ENCODE measurements at regions not wholly inside any gene's neighbourhood (a gene's known extent, or its start where the extent isn't known, plus 50 kb on each side); places are given as distances from the start of the nearest gene placed in this dataset.

DNA sequence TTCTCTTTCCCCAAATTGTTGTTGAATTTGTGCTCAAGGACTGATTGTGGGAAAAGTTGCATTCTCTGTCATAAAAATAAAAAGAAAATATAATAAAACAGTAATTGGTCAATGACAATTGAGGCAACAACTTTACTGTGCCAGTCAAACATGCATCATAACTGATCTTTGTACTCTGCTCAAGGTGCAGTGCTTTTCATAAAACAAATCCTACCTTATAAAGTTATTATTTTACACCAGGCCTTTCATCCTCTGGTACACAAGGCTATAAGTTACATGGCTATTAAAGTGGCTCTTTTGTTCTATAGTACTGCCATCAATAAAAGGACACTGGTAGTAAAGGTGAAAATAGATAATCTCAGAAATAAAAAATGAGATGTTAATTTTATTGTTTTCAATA, 761.9 kb downstream of the SATB2 start:
- no peak for DNase-seq (ENCODE audit: low spot score)
- in situ Hi-C loops (cut with HindIII; ENCODE audit: low sequenced_read_pairs) = no loop called here

DNA sequence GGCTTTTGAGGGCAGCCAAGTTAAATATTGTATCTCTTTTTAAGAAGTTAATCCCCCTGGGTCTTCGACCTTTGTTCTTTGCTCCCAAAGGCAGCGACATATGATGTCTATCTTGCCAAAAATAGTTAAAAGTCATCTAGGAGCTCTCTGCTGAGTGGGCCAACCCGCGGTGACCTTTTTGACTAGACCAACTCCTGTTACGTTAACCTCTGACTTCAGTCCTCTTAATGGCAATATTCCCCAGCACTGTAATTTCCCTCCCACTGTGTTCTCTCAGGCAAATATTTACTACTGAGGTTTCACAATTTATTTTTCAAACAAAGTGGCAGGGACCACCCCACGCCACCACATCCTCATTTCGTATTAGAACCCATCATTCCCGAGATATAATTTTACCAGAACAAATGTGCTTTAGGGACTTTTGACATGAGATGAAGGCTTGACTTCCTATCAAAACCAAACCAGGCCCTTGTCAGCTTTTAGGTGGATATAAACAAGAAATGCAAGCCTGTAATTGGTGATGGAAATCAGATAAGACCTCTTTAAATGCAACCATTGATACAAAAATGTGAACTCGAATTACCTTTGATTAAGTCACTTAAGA, 764.7 kb downstream of the SATB2 start:
- in situ Hi-C loops (cut with HindIII; ENCODE audit: low sequenced_read_pairs) = no loop called here
- no peak for DNase-seq (ENCODE audit: low spot score)

DNA sequence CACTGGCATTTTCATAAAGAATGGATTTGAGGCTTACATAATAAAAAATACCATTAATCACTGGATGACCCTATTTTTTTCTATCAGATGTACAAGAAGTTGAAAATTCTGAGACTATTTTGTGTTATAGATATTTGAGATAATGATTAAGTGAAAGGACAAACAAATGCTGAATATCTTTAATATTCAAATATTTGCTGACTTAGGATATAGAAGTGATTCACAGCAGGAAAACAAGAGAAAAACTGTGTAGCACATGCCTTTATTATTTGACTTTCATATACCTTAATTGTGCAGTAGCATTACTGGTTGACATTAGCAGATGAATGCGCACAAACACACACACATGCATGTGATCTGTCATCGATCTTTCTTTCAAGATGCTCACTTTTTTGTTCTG, 766.5 kb downstream of the SATB2 start:
- in situ Hi-C loops (cut with HindIII; ENCODE audit: low sequenced_read_pairs) = no loop called here
- DNase-seq (ENCODE audit: low spot score) = no peak

DNA sequence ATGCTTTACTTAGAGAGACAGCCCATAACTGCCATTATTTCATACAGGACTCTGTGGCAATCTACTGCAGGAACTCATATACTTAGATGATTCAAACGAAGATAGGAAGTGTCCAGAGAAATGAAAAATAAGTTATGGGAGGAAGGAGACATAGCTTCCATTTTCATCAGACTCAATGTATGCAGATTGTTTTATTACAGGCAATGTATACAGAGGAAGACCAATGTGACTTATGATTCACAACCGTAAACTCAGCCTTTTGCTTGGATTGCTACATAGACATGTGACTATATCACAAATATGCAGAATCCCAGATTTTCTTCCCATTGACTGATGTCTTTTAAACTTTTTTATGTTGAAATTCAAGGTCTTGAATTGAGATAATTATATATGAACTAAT, 793.4 kb downstream of the SATB2 start:
- in situ Hi-C loops (cut with HindIII; ENCODE audit: low sequenced_read_pairs) = no loop called here
- no peak for DNase-seq (ENCODE audit: low spot score)

DNA sequence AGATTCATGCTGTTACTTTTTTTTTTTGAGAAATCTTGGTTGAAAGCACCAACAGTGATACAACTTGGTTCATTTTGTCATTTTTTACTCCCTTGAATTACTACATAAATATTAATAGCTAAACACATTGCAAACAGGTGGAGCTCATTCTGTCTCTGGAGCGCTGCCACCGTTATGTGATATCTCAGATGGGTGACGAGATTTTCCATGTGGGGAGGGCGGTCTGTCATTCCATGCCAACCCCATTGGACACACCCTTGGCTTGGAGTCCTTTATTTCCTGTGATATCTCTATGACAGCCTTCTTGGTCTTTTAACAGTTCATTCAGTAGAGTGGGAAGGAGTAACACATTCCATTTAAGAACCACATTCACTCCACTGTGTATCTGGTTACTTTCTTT, 794.8 kb downstream of the SATB2 start:
- DNase-seq (ENCODE audit: low spot score) = no peak
- in situ Hi-C loops (cut with HindIII; ENCODE audit: low sequenced_read_pairs) = no loop called here

DNA sequence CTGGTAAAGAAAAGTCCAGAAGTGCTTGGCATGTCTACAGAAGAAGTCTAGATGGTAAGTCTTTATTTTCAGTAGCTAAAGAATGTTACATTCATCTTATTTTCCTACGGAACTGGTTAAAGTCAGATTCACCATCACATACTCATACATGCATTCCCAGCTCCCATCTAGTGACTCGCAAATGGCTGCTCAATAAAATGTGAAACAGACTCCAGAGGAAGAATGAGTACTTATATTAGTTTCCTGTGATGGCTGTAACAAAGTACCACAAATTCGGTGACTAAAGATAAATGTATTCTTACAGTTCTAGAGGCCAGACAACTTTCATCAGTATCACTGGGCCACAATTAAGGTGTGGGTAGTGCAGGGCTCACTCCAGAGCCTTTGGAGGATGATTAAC, 797.2 kb downstream of the SATB2 start:
- DNase-seq (ENCODE audit: low spot score) = no peak
- in situ Hi-C loops (cut with HindIII; ENCODE audit: low sequenced_read_pairs) = no loop called here

DNA sequence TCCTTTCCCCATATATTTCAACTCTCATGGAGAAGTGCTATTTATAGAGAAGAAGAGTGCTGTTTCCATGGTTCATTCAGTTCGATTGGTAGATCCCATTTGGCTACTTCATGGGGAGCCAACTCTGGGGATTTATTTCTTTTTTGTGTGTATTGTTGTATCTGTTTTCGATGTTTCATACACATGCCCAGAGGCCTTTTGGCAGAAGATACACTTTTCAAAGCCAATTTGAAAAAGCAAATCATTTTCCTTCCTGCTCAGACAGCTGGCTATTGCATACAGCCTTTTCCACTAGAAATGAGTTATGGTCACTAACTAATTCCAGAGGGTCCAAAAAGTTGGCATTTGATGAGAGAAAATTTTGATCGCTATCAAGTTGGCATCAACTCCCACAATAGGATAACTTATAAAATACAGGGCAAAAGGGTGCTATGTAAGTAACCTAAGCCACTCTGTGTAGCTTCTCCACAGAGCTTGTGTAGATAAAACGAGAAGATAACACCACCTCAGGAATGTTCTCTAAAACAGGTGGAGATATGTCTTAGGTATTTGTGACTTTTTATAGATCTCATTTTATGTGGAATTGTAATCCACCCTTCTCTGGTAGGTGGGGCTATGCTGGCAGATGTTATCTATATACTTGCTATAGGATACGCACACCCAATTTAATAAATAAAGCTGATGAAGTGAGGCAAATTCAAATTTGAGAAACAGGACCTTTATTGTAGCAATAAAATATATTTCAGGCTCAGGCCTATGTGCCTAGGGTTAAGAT, 798.5 kb downstream of the SATB2 start:
- in situ Hi-C loops (cut with HindIII; ENCODE audit: low sequenced_read_pairs) = no loop called here
- no peak for DNase-seq (ENCODE audit: low spot score)

DNA sequence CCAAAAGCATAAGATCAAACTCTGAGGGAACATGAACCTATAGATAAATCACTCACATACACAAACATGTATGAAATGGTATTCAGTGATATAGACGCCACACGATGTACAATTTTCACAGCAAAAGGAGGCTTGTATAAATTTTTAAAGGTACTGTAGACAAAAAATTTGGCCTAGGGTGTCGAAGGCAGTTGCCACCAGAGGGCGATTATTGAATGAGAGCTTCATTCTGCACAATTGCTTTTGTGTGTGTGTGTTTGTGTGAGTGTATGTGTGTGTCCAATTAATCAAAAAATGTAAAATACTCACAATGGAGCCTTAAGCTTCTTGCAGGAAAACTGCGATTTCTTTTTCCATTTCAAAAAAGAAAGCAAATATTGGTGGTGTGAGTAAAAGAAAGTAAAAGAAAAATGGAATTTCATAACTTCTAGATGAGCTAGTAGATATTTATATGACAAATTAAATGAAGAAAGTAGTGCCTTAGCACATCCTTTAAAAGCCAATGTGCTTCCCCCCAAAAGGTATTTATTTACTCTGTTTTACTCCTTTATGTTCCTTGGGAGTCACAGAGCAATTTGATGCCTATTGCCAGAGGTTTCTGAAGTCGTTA, 800.1 kb downstream of the SATB2 start:
- in situ Hi-C loops (cut with HindIII; ENCODE audit: low sequenced_read_pairs) = no loop called here
- no peak for DNase-seq (ENCODE audit: low spot score)

DNA sequence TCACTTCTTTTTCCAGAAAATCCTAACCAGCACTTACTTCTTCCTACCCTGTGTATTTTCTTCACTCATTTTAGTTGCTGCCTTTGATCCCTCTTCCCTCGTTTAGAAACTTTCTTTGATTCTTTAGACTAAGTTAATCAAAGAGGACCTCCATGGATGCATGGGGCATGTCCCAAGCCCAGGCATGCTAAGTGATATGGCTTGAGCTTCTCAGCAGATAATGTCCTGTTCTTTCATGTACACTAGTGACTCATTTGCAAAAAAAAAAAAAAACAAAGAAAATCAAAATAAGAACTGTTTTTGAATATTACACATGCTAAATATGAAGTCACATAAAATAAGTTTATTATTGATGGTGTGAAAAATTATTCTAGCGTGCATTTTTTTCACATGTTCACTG, 800.9 kb downstream of the SATB2 start:
- in situ Hi-C loops (cut with HindIII; ENCODE audit: low sequenced_read_pairs) = no loop called here
- no peak for DNase-seq (ENCODE audit: low spot score)

DNA sequence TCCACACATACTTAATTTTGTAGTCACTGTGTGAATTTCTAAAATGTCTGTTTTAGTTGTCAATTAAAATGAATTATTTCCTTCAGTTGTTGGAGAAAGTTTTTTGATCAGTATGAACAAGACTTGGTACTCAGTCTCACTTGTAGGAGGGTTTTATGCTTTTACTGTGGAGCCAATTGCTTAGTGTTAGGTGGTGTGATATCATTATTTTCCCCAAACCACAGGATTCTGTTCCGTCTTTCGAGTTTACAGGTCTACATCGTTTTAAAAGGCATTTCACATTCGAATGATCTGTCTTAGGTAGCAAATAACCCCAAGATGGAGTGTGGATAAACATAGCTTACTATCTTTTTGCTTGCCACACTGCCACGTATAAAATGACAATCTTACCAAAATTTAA, 803.1 kb downstream of the SATB2 start:
- in situ Hi-C loops (cut with HindIII; ENCODE audit: low sequenced_read_pairs) = no loop called here
- DNase-seq (ENCODE audit: low spot score) = no peak

DNA sequence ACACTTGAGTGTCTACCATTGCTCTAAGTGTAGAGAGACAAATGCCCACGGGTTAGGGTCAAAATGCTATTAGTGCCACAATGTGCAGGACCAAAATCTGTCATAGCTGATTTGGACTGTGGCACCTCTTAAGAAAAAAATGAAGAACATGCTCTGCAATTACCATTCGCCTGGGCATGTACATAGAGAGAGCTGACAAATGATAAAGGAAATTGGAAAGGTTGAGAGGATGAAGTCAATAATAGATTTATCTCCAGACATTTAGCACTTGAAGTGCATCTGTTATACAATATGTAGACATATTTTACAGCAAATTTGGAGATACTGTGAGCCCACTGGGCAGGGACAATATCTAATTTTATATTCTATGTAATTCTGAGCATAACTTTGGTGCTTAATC, 804.4 kb downstream of the SATB2 start:
- in situ Hi-C loops (cut with HindIII; ENCODE audit: low sequenced_read_pairs) = no loop called here
- DNase-seq (ENCODE audit: low spot score) = no peak

DNA sequence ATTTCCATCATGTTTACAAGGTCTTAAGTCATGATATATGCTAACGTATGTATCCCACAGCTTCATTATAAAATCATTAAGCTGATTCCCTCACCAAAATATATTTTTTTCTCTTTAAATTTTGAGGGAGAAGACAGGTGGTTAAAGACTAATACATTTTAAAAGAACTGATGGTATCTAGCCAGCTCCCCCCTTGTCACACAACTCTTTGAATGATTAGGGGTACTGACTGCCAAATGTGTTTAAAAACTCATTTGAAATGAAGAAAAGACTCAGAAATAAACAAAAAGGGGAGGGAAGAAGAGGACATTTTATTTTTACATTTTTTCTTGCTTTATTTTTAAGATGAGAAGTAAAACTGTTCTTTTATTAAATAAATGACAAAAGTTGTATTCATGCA, 805.3 kb downstream of the SATB2 start:
- no peak for DNase-seq (ENCODE audit: low spot score)
- in situ Hi-C loops (cut with HindIII; ENCODE audit: low sequenced_read_pairs) = no loop called here

DNA sequence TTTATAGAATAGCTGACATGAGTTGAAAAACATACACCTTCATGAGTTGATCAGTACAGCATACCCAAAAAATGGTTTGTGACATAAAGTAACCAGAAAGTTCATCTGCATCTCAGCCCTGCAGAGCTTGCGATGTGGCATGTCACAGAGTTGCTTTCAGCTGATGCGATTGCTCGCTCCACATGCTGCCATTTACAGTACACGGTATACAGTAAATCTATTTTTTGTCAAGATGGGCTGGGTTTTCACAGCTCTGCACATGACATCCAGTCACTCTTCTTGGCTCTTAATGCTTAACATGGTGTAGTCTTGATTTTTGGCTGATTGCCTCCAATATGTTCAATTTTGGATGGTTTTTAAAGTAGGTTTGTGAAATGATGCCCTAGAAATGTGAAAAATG, 811.9 kb downstream of the SATB2 start:
- in situ Hi-C loops (cut with HindIII; ENCODE audit: low sequenced_read_pairs) = no loop called here

DNA sequence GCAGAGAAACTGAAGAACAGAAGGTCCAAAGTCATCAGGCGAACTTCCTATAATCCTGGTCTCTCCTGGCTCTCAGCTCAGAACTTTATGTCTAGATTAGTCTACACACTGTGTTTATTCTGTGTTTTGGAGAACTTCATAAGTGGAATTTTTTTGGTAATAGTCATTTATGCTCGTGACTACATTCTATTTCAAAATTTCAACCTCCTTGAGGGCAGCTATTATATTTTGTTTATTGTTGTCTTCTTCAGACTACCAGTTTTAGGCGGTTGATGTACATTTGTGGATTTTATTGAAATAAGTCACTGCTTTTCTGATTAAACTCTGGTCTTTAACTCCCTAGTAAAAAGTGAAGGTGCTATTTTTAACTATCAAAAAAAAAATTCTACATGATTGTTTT, 816.6 kb downstream of the SATB2 start:
- in situ Hi-C loops (cut with HindIII; ENCODE audit: low sequenced_read_pairs) = no loop called here
- DNase-seq (ENCODE audit: low spot score) = no peak

More for the DNA sequence above, 811.9 kb downstream of the SATB2 start:
- no peak for DNase-seq (ENCODE audit: low spot score)

DNA sequence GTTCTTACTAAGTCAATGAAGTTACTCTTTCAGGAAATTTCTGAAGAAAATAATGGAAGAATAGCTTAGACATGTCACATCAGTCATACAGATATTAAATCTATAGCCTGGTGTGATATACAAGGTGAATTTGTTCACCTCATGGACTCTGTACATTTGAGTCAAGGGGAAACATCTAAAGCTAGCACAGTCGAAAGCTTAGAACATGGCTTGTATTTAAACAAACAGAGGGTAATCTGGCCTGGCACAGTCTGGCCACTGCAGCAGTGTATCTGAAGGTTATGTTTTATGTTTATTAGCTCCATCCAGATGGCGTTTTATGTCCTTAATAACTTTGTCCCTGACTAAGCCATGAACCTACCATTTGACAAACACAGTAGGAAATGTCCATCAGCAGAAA, 817.3 kb downstream of the SATB2 start:
- DNase-seq (ENCODE audit: low spot score) = no peak

DNA sequence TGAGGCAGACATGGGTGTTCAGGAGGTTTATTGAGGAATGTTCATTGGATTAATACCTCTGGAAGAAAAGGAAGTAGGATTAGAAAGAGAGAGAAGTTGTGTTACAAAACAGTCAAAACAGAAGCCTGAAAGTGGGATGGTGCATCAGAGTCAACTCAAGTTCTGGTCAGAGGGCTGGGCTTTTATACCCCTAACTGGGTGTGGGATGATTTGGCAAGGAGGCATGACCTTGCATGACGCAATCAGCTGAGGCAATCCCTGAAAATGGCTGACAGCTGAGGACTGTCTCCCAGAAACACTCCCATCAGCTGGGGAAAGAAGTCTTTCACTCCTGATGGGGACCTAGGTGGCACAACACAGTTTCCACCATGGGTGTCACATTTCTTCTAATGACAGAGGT, 818.2 kb downstream of the SATB2 start:
- DNase-seq (ENCODE audit: low spot score) = no peak
- in situ Hi-C loops (cut with HindIII; ENCODE audit: low sequenced_read_pairs) = no loop called here

More for the DNA sequence above, 817.3 kb downstream of the SATB2 start:
- in situ Hi-C loops (cut with HindIII; ENCODE audit: low sequenced_read_pairs) = no loop called here

DNA sequence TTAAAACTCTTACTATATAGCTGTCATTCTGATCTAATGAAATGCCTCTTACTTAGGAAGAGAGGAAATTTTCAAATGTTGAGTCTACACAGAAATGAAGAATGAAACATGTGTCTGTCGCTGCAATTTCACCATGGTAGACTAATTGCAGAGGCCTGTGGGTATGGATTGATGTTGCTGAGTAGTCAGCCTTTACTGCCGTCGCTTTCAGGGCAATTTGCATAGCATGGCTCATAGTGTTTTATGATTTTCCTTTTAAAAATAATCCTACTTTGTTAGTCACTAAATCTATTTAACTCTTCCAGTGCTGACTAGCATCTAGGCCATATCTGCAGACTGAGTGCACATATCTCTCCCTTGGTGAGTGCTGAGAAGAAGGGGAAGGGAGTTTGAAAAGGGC, 819.2 kb downstream of the SATB2 start:
- no peak for DNase-seq (ENCODE audit: low spot score)
- in situ Hi-C loops (cut with HindIII; ENCODE audit: low sequenced_read_pairs) = no loop called here

DNA sequence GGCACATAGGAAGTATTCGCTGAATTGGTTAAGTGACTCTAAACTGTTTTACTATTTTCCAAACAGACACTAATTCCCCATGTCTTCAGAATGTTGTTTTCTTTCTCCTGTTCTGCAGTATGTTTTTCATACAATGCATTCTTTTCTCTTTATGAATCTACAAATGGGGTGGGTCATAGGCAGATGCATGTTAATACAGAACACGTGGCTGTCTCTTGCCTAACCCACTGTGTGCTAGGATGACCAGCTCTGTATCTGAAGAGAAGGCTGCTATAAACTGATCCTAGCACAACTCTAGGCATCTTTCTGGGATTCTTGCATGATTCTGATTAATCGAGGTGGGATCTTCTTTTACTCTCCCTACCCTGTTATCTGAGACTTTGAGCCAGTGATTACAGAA, 826.0 kb downstream of the PLCL1 start:
- in situ Hi-C loops (cut with HindIII; ENCODE audit: low sequenced_read_pairs) = no loop called here
- DNase-seq (ENCODE audit: low spot score) = no peak

DNA sequence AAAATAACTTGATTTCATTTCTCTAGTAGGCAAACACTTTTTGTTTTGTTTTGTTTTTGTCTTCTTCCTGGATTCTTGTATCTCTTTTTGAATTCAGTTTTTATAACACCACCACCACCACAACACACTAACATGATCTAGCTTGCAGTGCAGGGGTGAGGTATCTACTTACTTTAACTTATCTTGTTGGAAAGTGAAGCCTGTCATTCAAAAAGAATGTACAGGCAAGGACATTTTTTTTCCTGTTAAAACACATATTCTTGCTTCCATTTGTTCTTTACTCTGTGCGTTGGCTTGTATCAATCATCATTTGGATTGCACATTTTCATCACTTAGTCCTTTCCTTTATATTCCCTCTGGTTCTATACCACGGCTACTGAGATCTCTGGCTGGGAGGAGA, 824.2 kb downstream of the PLCL1 start:
- in situ Hi-C loops (cut with HindIII; ENCODE audit: low sequenced_read_pairs) = no loop called here
- DNase-seq (ENCODE audit: low spot score) = no peak

DNA sequence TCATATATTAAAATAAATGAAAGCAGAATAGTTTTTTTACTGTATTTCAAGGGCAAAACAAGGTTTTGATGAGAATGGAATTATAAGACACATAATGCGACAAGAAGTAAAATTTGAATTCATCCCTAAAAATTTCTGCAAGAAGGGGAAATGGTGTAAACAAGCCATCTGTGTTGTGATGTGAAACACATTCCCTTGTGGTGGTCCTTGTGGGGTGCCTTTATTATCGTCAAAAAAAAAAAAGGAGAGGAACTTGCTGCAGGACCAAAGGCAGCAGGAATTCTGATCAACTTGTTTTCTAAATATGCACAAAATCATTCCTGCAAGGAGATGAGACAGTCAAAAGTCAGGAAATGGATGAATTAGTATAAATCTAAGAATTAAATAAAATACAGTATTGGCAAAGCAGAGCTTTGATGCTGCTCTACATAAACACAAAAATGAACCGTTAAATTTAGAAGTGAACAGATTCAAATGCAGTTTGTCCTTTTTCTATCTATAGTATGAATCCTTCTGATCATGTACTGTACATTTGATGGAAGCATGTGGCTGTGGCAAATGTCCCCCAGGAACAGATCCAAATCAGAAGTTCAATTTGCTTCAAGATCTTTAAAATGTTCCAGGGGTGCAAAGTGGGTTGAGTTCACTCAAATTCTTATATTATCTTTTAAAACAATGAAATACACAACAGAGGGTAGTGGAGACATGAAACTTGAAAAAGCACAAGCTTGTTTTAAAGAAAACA, 818.8 kb downstream of the PLCL1 start:
- in situ Hi-C loops (cut with HindIII; ENCODE audit: low sequenced_read_pairs) = no loop called here
- DNase-seq (ENCODE audit: low spot score) = no peak
